ENCODE measurements at regions not wholly inside any gene's neighbourhood (a gene's known extent, or its start where the extent isn't known, plus 50 kb on each side); places are given as distances from the start of the nearest gene placed in this dataset.

DNA sequence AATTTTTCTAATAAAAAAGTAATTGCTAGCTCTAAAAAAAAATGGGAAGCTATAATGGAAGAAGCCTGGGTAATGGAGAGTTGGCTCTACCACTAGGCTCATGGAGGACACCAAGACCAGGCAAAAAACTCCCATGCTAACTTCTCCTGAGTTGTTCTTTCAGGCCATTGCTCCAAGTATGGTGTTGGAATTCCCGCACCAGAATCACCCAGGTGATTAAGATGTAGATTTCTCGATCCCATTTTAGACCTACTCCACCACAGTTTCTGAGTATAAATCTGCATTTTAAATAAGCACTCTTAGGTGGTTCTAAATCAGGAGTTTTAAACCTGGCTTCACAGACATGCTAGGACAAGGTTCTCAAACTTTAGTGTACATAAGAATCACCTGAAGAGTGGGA, 221.0 kb downstream of the EMP1 start:
- TF ChIP-seq, protein P1, sequence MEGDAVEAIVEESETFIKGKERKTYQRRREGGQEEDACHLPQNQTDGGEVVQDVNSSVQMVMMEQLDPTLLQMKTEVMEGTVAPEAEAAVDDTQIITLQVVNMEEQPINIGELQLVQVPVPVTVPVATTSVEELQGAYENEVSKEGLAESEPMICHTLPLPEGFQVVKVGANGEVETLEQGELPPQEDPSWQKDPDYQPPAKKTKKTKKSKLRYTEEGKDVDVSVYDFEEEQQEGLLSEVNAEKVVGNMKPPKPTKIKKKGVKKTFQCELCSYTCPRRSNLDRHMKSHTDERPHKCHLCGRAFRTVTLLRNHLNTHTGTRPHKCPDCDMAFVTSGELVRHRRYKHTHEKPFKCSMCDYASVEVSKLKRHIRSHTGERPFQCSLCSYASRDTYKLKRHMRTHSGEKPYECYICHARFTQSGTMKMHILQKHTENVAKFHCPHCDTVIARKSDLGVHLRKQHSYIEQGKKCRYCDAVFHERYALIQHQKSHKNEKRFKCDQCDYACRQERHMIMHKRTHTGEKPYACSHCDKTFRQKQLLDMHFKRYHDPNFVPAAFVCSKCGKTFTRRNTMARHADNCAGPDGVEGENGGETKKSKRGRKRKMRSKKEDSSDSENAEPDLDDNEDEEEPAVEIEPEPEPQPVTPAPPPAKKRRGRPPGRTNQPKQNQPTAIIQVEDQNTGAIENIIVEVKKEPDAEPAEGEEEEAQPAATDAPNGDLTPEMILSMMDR (IDR thresholded peaks at IDR 0.05): no peak
- no peak for TF ChIP-seq HOXB13 (CRISPR knock-in tag; IDR thresholded peaks at IDR 0.05; ENCODE audit: low read depth)
- TF ChIP-seq MAFK (IDR thresholded peaks at IDR 0.05; ENCODE audit: partially characterized antibody): no peak
- TF ChIP-seq EP300 (IDR thresholded peaks at IDR 0.05): no peak
- no peak for TF ChIP-seq SREBF2 (IDR thresholded peaks at IDR 0.05)
- no peak for TF ChIP-seq POLR2A (IDR thresholded peaks at IDR 0.05; ENCODE audit: low read length)

Measured in A549 (cell line).